DOHH2 (cell line): ENCODE measurements at regions not wholly inside any gene's neighbourhood (a gene's known extent, or its start where the extent isn't known, plus 50 kb on each side); places are given as distances from the start of the nearest gene placed in this dataset.

Source experiments
- H3F3A ChIP-seq: fragments of 200-600 bp; sonication (generic), shearing (Covaris generic); 2 replicates; pipeline ENCODE4 v1.6.0; 2016; ENCODE audit warnings: antibody characterized with exemption, mild to moderate bottlenecking; ENCODE audit not compliant: control insufficient read depth, insufficient read depth
- H3K27ac ChIP-seq: fragments of 200-600 bp; sonication (generic); 2 replicates; pipeline ENCODE4 v1.5.1; 2014; ENCODE audit warnings: low read depth, mild to moderate bottlenecking, low read length, moderate library complexity
- H3K27me3 ChIP-seq: fragments of 200-600 bp; sonication (generic); 2 replicates; pipeline ENCODE4 v1.6.1; 2014; ENCODE audit warnings: mild to moderate bottlenecking, low read length, mixed read lengths; ENCODE audit not compliant: control insufficient read depth
- H3K36me3 ChIP-seq: fragments of 200-600 bp; sonication (generic); 2 replicates; pipeline ENCODE4 v1.6.1; 2014; ENCODE audit warnings: mild to moderate bottlenecking, low read length, moderate library complexity, mixed read lengths; ENCODE audit not compliant: control insufficient read depth
- H3K4me1 ChIP-seq: fragments of 200-600 bp; sonication (generic); 2 replicates; pipeline ENCODE4 v1.6.1; 2014; ENCODE audit warnings: mild to moderate bottlenecking, low read length, mixed read lengths; ENCODE audit not compliant: control insufficient read depth
- H3K4me2 ChIP-seq: fragments of 200-600 bp; sonication (generic); 2 replicates; pipeline ENCODE4 v1.6.0; 2014; ENCODE audit warnings: mild to moderate bottlenecking, low read length, moderate library complexity
- H3K4me3 ChIP-seq: fragments of 200-600 bp; sonication (generic); 2 replicates; pipeline ENCODE4 v1.5.1; 2014; ENCODE audit warnings: mild to moderate bottlenecking, low read length, mixed read lengths
- H3K79me2 ChIP-seq: fragments of 200-600 bp; sonication (generic); 2 replicates; pipeline ENCODE4 v1.6.1; 2014; ENCODE audit warnings: mild to moderate bottlenecking, low read length, mixed read lengths; ENCODE audit not compliant: control insufficient read depth
- H3K9me2 ChIP-seq: fragments of 200-600 bp; sonication (generic); replicated peaks from 2 replicates; pipeline ENCODE4 v1.6.1; 2014; ENCODE audit warnings: mild to moderate bottlenecking, low read length, mixed read lengths; ENCODE audit not compliant: control insufficient read depth
- H3K9me3 ChIP-seq: fragments of 200-600 bp; sonication (generic); 2 replicates; pipeline ENCODE4 v1.6.1; 2014; ENCODE audit warnings: antibody characterized with exemption, low read length, mixed read lengths; ENCODE audit not compliant: control insufficient read depth, insufficient read depth
- H4K20me1 ChIP-seq: fragments of 200-600 bp; sonication (generic); 2 replicates; pipeline ENCODE4 v1.6.0; 2014; ENCODE audit warnings: low read depth, mild to moderate bottlenecking, antibody characterized with exemption, low read length, moderate library complexity; ENCODE audit not compliant: control insufficient read depth, insufficient read depth
- EZH2phosphoT487 ChIP-seq: fragments of 200-600 bp; sonication (generic); IDR thresholded peaks from 2 replicates; pipeline ENCODE4 v1.6.1; 2017; ENCODE audit warnings: borderline replicate concordance, mild to moderate bottlenecking, antibody characterized with exemption, low read length, moderate library complexity, mixed read lengths
- TF ChIP-seq, protein P1 (sequence below): fragments of 200-600 bp; sonication (generic); IDR thresholded peaks from one replicate; pipeline ENCODE4 v1.5.1; 2014; ENCODE audit warnings: antibody characterized with exemption, mild to moderate bottlenecking, low read depth, low read length; ENCODE audit not compliant: poor library complexity, severe bottlenecking

DNA sequence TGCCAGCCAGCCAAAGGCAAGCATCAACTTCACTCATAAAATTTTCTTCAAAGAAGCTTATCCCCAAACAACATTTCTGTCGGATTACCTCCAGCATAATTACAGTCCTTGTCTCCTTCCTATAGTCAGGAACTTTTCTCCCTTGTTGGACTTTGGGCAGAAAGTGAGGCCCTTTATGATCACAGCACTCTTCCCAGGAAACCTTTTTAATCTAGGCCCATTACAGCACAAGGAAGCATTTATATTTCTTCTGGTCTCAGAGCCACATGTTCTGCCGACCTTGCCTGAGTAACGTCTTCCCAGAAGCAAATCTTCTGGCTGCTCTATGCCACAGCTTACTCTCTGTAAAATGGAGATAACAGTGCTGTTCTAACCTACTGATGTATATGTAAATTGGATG, 437.2 kb upstream of the SLC35B3 start:
- TF ChIP-seq, protein P1, sequence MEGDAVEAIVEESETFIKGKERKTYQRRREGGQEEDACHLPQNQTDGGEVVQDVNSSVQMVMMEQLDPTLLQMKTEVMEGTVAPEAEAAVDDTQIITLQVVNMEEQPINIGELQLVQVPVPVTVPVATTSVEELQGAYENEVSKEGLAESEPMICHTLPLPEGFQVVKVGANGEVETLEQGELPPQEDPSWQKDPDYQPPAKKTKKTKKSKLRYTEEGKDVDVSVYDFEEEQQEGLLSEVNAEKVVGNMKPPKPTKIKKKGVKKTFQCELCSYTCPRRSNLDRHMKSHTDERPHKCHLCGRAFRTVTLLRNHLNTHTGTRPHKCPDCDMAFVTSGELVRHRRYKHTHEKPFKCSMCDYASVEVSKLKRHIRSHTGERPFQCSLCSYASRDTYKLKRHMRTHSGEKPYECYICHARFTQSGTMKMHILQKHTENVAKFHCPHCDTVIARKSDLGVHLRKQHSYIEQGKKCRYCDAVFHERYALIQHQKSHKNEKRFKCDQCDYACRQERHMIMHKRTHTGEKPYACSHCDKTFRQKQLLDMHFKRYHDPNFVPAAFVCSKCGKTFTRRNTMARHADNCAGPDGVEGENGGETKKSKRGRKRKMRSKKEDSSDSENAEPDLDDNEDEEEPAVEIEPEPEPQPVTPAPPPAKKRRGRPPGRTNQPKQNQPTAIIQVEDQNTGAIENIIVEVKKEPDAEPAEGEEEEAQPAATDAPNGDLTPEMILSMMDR, result no peak
- TF ChIP-seq EZH2phosphoT487, result no peak

DNA sequence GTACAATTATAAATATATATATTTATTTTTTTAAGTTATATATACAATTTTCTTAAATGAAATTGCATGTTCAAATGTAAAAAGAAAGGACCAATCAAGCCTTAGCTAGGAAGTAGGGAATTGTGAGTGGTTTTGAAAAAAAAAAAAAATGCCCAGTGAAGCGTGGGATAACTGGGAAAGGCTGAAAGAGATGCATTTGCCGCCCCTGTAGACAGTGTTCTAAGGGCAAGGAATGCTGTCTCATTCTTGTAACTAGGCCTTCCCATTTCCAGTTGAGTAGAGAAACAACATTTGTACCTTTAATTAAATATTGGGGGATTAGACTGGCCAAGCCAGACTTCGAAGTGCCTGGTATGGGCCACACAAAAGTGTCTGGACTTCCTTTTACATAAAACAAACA, 430.1 kb upstream of the SLC35B3 start:
- Histone ChIP-seq H3K9me2 (no peaks in the 10 kb centered on the region), H3K27ac (no peak overlapping the region), H3K4me2 (no peak overlapping the region), H3K36me3 (no peaks in the 10 kb centered on the region), H4K20me1 (no peaks in the 10 kb centered on the region), H3K9me3 (no peaks in the 10 kb centered on the region), H3F3A (no peaks in the 10 kb centered on the region), H3K27me3 (no peaks in the 10 kb centered on the region), H3K4me1 (no peaks in the 10 kb centered on the region), H3K79me2 (no peaks in the 10 kb centered on the region), H3K4me3 (no peak overlapping the region)
- no peak for TF ChIP-seq EZH2phosphoT487
- TF ChIP-seq, protein P1, result no peak

More for the DNA sequence above, 437.2 kb upstream of the SLC35B3 start:
- H3K79me2 ChIP-seq, result no peaks in the 10 kb centered on the region
- H3K36me3 ChIP-seq, result no peaks in the 10 kb centered on the region
- H3K4me1 ChIP-seq, result no peaks in the 10 kb centered on the region
- H4K20me1 ChIP-seq, result no peaks in the 10 kb centered on the region
- no peak overlapping the region for H3K4me3 ChIP-seq
- no peak overlapping the region for H3K27ac ChIP-seq
- H3K4me2 ChIP-seq, result no peak overlapping the region
- H3F3A ChIP-seq, result no peaks in the 10 kb centered on the region
- no peaks in the 10 kb centered on the region for H3K9me3 ChIP-seq
- H3K9me2 ChIP-seq, result no peaks in the 10 kb centered on the region
- H3K27me3 ChIP-seq, result no peaks in the 10 kb centered on the region

- Histone ChIP-seq H3K4me2 (no peak overlapping the region), H3K79me2 (no peaks in the 10 kb centered on the region), H4K20me1 (no peaks in the 10 kb centered on the region), H3K9me3 (no peaks in the 10 kb centered on the region), H3K9me2 (no peaks in the 10 kb centered on the region), H3K4me3 (no peak overlapping the region), H3K27me3 (no peaks in the 10 kb centered on the region), H3F3A (no peaks in the 10 kb centered on the region), H3K27ac (no peak overlapping the region), H3K36me3 (no peaks in the 10 kb centered on the region), H3K4me1 (no peaks in the 10 kb centered on the region)
- TF ChIP-seq, protein P1, result no peak
- TF ChIP-seq EZH2phosphoT487, result no peak
Observed at GRCh38 chr6:8860671-8861070, 425.3 kb upstream of the SLC35B3 start.

DNA sequence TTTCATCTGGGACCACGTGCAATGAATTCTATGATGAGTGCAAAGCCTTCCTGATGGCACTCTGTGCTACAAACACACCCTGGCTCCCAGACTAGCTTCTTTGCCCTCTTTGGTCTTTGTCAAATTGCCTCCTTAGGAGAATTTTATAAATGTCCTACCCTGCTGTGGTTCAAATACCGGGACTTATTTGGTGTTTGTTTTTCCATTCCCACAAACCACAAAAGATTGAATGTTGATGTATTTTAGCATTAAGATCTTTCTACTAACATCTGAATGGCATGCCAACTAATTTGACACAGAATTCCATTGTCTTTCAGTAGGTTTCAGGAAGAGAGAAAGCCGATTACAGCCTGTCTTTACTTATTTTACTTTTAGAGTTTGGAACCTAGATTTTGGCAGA, 424.2 kb upstream of the SLC35B3 start:
- Histone ChIP-seq H3K9me2 (no peaks in the 10 kb centered on the region), H3F3A (no peaks in the 10 kb centered on the region), H3K27me3 (no peaks in the 10 kb centered on the region), H3K4me3 (no peak overlapping the region), H3K4me1 (no peaks in the 10 kb centered on the region), H3K36me3 (no peaks in the 10 kb centered on the region), H4K20me1 (no peaks in the 10 kb centered on the region), H3K4me2 (no peak overlapping the region), H3K9me3 (no peaks in the 10 kb centered on the region), H3K27ac (no peak overlapping the region), H3K79me2 (no peaks in the 10 kb centered on the region)
- no peak for TF ChIP-seq EZH2phosphoT487
- TF ChIP-seq, protein P1, result no peak
